Activated CD8-positive, alpha-beta memory T cell treated with anti-CD3 and anti-CD28 coated beads, Interleukin-2, amount 10 ng/mL, durations not matched to agents 7 days and 5 days (primary cell): ENCODE measurements at regions not wholly inside any gene's neighbourhood (a gene's known extent, or its start where the extent isn't known, plus 50 kb on each side); places are given as distances from the start of the nearest gene placed in this dataset.

Source experiments
- ATAC-seq: fragments of 150-1000 bp; cut with Tn5 transposase; one replicate; pipeline ENCODE4 v1.10.0; 2021; ENCODE audit warnings: moderate library complexity
- CTCF ChIA-PET: fragments of 350-600 bp; sonication (Branson Sonifier 250); formaldehyde crosslinking; loops from one replicate; lab custom pipeline; 2021; ENCODE audit warnings: antibody characterized with exemption; lab: Charles Lee
- DNase-seq: peaks from one replicate; pipeline ENCODE4 v3.0.0-alpha.2; 2020
- H3K27ac Mint-ChIP-seq: one replicate; pipeline ENCODE4 v1.8.0; 2021; ENCODE audit warnings: mild to moderate bottlenecking, mixed read lengths
- H3K27me3 Mint-ChIP-seq: one replicate; pipeline ENCODE4 v1.8.0; 2021; ENCODE audit warnings: mixed read lengths
- H3K36me3 Mint-ChIP-seq: one replicate; pipeline ENCODE4 v1.8.0; 2021; ENCODE audit warnings: mild to moderate bottlenecking, mixed read lengths
- H3K4me1 Mint-ChIP-seq: one replicate; pipeline ENCODE4 v1.8.0; 2021; ENCODE audit warnings: mixed read lengths
- H3K4me3 Mint-ChIP-seq: one replicate; pipeline ENCODE4 v1.8.0; 2021; ENCODE audit warnings: mild to moderate bottlenecking, moderate library complexity, mixed read lengths
- H3K9me3 Mint-ChIP-seq: one replicate; pipeline ENCODE4 v1.8.0; 2022; ENCODE audit warnings: low read depth, mixed read lengths

DNA sequence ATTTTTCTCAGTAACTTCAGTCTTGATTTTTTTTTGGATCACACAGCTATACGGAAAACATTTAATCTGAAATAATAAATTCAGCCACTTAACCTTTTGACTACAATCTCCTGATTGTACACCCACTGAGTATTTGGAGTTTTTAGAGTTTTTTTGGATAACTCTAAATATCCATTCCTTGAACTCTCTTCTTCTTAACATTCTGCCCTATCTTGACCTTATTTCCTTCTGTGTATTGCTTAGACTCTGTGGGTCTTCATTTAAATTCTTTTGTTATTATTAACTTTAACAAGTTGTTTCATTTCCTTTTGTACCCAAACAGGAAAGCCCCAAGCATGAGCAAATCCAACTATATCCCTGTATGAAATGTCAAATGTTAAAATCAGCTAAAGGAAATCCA, 170.2 kb upstream of the PTCHD4 start:
- no peak overlapping the region for H3K4me3 Mint-ChIP-seq
- CTCF ChIA-PET: no interaction called here
- DNase-seq: no peak
- H3K27ac Mint-ChIP-seq: no peak overlapping the region
- ATAC-seq: no peak
- peaks cover 4% of the 10 kb centered on the region for H3K9me3 Mint-ChIP-seq
- no peaks in the 10 kb centered on the region for H3K36me3 Mint-ChIP-seq
- no peaks in the 10 kb centered on the region for H3K4me1 Mint-ChIP-seq
- no peaks in the 10 kb centered on the region for H3K27me3 Mint-ChIP-seq

DNA sequence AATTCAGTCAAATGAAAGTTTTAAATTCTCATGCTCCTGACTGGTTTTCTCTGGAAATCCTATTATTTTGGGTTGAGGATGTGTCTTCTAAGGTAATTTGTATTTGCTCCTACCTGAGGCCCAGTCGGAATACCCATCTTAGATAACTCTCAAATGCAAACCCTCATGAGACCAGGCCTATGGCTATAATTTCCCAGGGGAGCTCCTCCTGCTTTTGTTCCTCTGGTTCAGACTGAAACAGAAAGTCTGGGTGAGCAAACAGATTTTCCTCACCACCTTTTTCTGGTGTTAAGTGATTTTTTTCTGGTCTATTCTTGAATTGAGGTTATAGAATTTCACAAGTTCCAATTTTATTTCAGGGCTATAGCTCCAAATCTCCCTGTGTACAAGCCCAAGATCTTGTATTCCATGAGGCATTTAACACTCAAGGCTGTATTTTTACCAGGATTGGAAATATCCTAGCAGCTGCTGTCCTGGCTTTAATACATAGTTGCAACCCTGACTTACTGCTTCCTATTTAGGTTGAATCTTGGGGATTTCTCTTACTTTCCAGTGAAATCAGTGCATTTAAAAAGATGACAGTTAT, 169.1 kb upstream of the PTCHD4 start:
- peaks cover 2% of the 10 kb centered on the region for H3K9me3 Mint-ChIP-seq
- no peak overlapping the region for H3K4me3 Mint-ChIP-seq
- CTCF ChIA-PET: no interaction called here
- no peak for ATAC-seq
- no peaks in the 10 kb centered on the region for H3K4me1 Mint-ChIP-seq
- H3K36me3 Mint-ChIP-seq: no peaks in the 10 kb centered on the region
- H3K27ac Mint-ChIP-seq: no peak overlapping the region
- no peak for DNase-seq
- no peaks in the 10 kb centered on the region for H3K27me3 Mint-ChIP-seq

DNA sequence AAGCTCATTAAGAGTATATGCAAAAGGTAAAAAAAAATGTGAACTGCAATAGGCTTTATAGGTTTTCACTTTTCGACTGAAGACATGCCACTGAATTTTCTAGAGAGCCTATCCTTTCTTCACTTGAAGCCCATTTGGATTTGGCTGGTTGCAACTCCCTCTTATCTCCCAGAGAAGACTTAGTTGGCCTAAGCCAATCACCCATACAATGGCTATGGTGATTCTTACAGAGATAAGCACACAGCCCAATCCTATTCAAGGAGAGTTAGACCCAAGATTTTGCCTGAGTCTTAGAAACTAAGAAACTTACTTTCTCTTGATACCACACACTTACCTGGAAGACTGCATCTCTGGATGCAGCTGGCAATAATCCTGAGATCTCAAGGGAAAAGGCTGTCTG, 167.3 kb upstream of the PTCHD4 start:
- DNase-seq (no peak), ATAC-seq (no peak)
- H3K9me3 Mint-ChIP-seq: no peaks in the 10 kb centered on the region
- H3K36me3 Mint-ChIP-seq: no peaks in the 10 kb centered on the region
- no peak overlapping the region for H3K27ac Mint-ChIP-seq
- no peak overlapping the region for H3K4me3 Mint-ChIP-seq
- no peaks in the 10 kb centered on the region for H3K27me3 Mint-ChIP-seq
- CTCF ChIA-PET: no interaction called here
- no peaks in the 10 kb centered on the region for H3K4me1 Mint-ChIP-seq

DNA sequence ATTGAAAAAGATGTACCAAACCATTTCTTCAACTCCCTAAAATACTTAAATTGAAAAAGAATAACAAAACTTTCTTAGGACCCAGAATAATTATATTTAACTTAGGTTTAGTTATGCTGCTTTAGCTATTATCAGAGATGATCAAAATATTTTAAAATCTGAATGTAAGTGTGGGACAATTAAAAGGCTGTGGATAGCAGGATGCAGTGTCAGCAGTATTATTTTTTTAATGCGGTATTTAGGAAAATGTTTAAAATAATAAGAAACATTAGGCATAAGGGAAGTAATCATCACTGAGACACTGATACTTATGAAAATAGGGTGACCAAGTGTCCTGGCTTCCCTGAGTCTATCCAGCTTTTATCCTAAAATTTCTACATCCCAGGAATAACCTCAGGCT, 161.5 kb upstream of the PTCHD4 start:
- Mint-ChIP-seq H3K4me1 (no peaks in the 10 kb centered on the region), H3K9me3 (peaks cover 12% of the 10 kb centered on the region), H3K27ac (no peak overlapping the region), H3K36me3 (no peaks in the 10 kb centered on the region), H3K4me3 (no peak overlapping the region), H3K27me3 (no peaks in the 10 kb centered on the region)
- no peak for DNase-seq
- CTCF ChIA-PET: no interaction called here
- ATAC-seq: no peak

DNA sequence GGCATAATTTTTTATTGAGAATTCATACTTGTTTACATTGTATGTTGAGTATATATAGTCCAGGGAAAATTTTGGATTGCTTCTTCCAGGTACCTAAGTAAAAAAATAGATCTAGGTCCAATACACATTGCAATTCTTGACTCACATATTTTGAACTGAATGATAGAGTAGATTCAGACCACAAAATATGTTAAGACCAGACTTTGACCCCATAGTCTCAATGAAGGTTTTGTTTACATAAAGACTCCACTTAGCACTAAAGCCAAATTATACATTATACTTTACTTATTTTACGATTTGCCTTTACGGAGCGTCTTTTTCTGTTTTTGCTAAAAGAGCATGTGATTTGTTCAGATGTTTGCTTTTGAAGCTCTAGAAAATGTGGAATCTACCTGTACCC, 144.1 kb upstream of the PTCHD4 start:
- Mint-ChIP-seq H3K4me1 (no peaks in the 10 kb centered on the region), H3K27me3 (no peaks in the 10 kb centered on the region), H3K36me3 (no peaks in the 10 kb centered on the region), H3K9me3 (no peaks in the 10 kb centered on the region), H3K27ac (no peak overlapping the region), H3K4me3 (no peak overlapping the region)
- DNase-seq: no peak
- CTCF ChIA-PET: no interaction called here
- no peak for ATAC-seq

DNA sequence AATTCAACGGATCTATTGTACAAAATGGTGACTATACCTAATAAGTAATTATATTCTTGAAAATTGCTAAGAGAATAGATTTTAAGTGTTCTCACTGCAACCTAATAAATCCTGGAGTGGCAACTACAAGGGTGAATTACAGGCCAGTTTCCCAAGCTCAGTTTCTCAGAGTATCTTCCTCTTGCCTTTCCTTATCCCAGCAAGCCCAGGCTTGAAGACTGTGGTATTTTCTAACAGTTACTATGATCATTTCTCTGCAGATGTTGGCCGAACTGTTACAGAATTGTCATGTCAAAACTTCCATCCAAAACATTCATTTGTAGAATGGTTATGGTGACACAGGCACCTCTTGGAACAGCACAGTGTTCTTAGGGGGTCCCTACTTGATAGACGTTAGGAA, 138.1 kb upstream of the PTCHD4 start:
- ATAC-seq: no peak
- H3K9me3 Mint-ChIP-seq: no peaks in the 10 kb centered on the region
- H3K4me3 Mint-ChIP-seq: no peak overlapping the region
- H3K27me3 Mint-ChIP-seq: no peaks in the 10 kb centered on the region
- no peaks in the 10 kb centered on the region for H3K36me3 Mint-ChIP-seq
- CTCF ChIA-PET: no interaction called here
- H3K27ac Mint-ChIP-seq: no peak overlapping the region
- H3K4me1 Mint-ChIP-seq: no peaks in the 10 kb centered on the region
- DNase-seq: no peak

DNA sequence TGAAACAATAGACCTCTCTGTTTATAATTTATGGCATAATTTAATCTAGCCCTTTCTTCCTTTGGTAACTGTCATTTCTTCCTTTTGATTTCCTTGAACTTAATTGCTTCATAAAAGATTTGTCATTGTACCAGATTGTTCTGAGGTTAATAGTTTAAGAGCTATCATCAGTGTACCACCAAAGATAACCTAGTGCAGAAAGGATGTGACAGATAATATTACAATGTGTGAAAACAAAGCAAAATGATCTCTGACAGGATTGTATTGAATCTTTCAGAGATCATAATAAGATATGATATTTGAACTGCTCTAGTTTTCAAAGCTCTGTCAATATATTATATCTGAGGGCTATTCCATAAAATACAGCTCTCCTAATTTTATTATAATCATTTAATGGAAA, 132.1 kb upstream of the PTCHD4 start:
- Mint-ChIP-seq H3K4me1 (no peaks in the 10 kb centered on the region), H3K27ac (no peak overlapping the region), H3K9me3 (no peaks in the 10 kb centered on the region), H3K4me3 (no peak overlapping the region), H3K36me3 (no peaks in the 10 kb centered on the region), H3K27me3 (no peaks in the 10 kb centered on the region)
- CTCF ChIA-PET: no interaction called here
- ATAC-seq (no peak), DNase-seq (no peak)

DNA sequence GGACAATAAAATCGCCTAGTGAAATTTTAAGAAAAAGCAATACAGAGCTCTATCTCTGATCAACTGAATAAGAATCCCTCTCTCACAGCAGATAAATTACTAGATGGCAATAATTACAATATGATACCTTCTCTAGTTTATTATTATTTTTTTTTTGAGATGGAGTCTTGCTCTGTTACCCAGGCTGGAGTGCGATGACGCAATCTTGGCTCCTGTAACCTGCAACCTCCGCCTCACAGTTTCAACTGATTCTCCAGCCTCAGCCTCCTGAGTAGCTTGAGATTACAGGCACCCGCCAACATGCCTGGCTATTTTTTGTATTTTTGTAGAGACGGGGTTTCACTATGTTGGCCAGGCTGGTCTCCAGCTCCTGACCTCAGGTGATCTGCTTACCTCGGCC, 129.3 kb upstream of the PTCHD4 start:
- Mint-ChIP-seq H3K36me3 (no peaks in the 10 kb centered on the region), H3K4me3 (no peak overlapping the region), H3K27ac (no peak overlapping the region), H3K27me3 (no peaks in the 10 kb centered on the region), H3K4me1 (no peaks in the 10 kb centered on the region), H3K9me3 (peaks cover 10% of the 10 kb centered on the region)
- no peak for ATAC-seq
- CTCF ChIA-PET: no interaction called here
- no peak for DNase-seq

DNA sequence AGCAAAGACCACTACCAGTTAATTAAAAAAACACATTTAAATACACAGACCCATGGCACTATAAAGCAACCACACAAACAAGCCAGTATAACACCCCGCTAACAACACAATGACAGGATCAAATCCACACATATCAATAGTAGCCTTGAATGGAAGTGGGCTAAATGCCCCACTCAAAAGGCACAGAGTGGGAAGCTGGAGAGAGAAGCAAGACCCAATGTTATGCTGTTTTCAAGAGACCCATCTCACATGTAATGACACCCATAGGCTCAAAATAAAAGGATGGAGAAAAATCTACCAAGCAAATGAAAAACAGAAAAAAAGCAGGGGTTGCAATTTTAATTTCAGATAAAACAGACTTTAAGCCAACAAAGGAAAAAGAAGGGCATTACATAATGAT, 125.4 kb upstream of the PTCHD4 start:
- Mint-ChIP-seq H3K9me3 (peaks cover 11% of the 10 kb centered on the region), H3K4me3 (no peak overlapping the region), H3K4me1 (no peaks in the 10 kb centered on the region), H3K27ac (no peak overlapping the region), H3K27me3 (no peaks in the 10 kb centered on the region), H3K36me3 (no peaks in the 10 kb centered on the region)
- CTCF ChIA-PET: no interaction called here
- DNase-seq (no peak), ATAC-seq (no peak)

DNA sequence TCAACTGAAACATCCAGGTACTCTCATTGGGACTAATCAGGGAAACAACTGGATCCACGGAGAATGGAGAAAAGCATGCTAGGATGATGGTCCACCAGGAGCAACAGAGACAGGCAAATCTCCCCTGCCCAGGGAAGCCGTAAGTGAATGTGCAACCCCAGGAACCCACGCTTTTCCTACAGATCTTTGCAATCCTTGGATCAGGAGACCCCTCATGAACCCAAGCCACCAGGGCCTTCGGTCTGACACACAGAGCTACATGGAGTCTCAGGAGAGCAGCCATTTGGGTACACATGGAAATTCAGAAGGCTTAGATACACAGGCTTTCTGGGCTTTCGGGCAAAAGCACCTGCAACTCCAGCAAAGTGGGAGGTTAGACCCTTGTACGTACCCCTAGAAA, 122.1 kb upstream of the PTCHD4 start:
- no peak for DNase-seq
- H3K4me3 Mint-ChIP-seq: no peak overlapping the region
- H3K36me3 Mint-ChIP-seq: no peaks in the 10 kb centered on the region
- H3K27me3 Mint-ChIP-seq: no peaks in the 10 kb centered on the region
- no peak for ATAC-seq
- no peaks in the 10 kb centered on the region for H3K4me1 Mint-ChIP-seq
- H3K9me3 Mint-ChIP-seq: peaks cover 11% of the 10 kb centered on the region
- no peak overlapping the region for H3K27ac Mint-ChIP-seq
- CTCF ChIA-PET: no interaction called here

DNA sequence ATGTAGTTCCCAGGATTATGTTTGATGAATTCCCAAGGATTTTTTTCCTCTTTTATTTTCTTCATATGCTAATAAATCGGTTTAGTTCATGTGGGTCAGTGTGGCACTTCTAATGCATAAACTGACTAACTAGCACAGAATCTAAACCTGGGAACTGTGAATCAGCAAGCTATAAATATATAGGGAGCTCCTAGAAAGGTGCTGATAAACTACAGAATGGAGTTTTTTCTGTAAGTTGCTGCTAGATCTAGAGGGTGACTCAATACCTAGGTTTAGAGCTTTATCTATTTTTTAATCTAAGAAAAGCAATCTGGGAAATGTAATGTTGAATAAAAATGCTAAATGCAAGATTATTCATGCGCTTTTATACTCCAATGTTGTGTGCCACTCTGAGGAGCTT, 118.8 kb upstream of the PTCHD4 start:
- no peak for DNase-seq
- CTCF ChIA-PET: no interaction called here
- no peaks in the 10 kb centered on the region for H3K4me1 Mint-ChIP-seq
- H3K27me3 Mint-ChIP-seq: no peaks in the 10 kb centered on the region
- H3K36me3 Mint-ChIP-seq: no peaks in the 10 kb centered on the region
- H3K9me3 Mint-ChIP-seq: no peaks in the 10 kb centered on the region
- H3K27ac Mint-ChIP-seq: no peak overlapping the region
- H3K4me3 Mint-ChIP-seq: no peak overlapping the region
- no peak for ATAC-seq

DNA sequence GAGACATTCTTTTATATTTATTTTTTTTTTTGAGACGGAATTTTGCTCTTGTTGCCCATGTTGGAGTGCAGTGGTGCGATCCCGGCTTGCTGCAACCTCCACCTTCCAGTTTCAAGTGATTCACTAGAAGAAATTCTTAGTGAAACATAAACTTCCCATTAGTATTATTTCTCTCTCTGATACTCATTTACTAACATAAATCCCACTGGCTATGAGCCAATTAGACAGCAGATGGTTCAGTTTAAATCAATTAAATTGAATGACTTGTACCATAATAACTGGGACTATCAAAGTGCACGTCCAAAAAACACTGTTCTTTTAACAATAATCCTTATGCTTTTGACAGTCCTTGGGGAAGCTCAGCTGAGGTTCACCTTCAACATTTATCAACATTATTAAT, 111.2 kb upstream of the PTCHD4 start:
- CTCF ChIA-PET: interaction anchor here (0.9 kb wide), 1 partner anchor 8 kb away, joined by 3 read pairs; no protein-coding TSS in a partner anchor
- Mint-ChIP-seq H3K27me3 (no peaks in the 10 kb centered on the region), H3K36me3 (no peaks in the 10 kb centered on the region), H3K27ac (no peak overlapping the region), H3K9me3 (peaks cover 5% of the 10 kb centered on the region), H3K4me3 (no peak overlapping the region), H3K4me1 (no peaks in the 10 kb centered on the region)
- DNase-seq (no peak), ATAC-seq (no peak)

DNA sequence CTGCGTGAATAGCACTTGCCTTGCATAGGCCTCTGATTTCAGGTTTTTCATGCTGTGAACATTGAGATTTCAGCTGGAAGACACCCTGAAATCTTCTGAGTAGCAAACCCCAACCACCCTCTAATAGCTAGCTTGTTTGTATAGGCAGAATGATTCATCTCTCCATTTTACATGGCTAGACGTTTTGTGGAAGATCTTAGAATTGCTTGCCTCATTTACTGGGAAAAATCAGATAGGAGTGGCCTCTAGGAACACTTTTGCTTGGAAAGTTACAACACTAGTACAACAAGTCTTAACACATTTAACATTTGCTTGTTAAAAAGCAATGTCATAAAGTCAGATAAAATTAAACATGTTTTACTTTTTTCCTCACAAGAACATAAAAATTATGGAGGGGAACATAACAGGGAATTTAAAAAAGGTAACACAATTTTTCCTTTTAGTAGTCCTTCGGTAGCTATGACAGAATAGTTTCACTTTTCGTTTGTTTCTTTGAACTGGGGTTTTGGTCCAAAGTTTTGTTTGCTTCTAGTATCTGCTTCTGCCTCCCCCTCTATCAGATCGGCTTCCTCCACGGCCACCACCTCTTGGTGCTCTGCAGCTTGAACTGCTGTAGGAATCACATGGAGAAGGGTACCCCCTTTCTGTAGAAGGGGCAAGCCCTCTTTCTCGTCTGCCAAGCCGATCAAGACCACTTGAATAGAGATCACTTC, 102.2 kb upstream of the PTCHD4 start:
- no peak for ATAC-seq

DNA sequence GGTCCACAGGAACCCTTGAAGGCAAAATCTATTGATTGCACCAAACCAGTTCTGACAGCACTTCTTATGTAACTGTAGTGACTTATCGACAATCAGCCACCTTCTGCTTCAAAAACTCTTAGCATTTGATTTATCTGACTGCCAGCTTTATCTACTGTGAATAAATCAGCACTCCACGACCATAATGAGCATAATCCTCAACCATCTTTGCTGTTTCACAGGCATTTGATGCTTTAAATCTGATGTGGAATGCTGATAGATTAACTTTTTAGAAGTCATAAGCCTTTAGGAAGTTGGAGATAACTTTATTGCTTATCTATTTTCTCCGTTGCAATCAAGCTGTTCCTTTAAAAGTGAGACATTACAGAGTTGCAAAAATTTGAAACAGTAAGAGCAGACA, 101.5 kb upstream of the PTCHD4 start:
- no peak for DNase-seq
- ATAC-seq: no peak
- H3K36me3 Mint-ChIP-seq: no peaks in the 10 kb centered on the region
- H3K9me3 Mint-ChIP-seq: peaks cover 3% of the 10 kb centered on the region
- H3K4me1 Mint-ChIP-seq: no peaks in the 10 kb centered on the region
- no peak overlapping the region for H3K4me3 Mint-ChIP-seq
- no peak overlapping the region for H3K27ac Mint-ChIP-seq
- no peaks in the 10 kb centered on the region for H3K27me3 Mint-ChIP-seq
- CTCF ChIA-PET: no interaction called here

More for the DNA sequence above, 102.2 kb upstream of the PTCHD4 start:
- Mint-ChIP-seq H3K27me3 (no peaks in the 10 kb centered on the region), H3K27ac (no peak overlapping the region), H3K9me3 (peaks cover 3% of the 10 kb centered on the region), H3K4me3 (no peak overlapping the region), H3K4me1 (no peaks in the 10 kb centered on the region), H3K36me3 (no peaks in the 10 kb centered on the region)
- CTCF ChIA-PET: no interaction called here
- no peak for DNase-seq
